ENCODE measurements at regions not wholly inside any gene's neighbourhood (a gene's known extent, or its start where the extent isn't known, plus 50 kb on each side); places are given as distances from the start of the nearest gene placed in this dataset.
A peak's percentile ranks its signal among the peaks of the same experiment; 100 is the strongest.
"Not testable (repeated sequence)": the region's sequence is repeated elsewhere in the genome, so short reads cannot be mapped to it uniquely, and the experiment has no call there.

DNA sequence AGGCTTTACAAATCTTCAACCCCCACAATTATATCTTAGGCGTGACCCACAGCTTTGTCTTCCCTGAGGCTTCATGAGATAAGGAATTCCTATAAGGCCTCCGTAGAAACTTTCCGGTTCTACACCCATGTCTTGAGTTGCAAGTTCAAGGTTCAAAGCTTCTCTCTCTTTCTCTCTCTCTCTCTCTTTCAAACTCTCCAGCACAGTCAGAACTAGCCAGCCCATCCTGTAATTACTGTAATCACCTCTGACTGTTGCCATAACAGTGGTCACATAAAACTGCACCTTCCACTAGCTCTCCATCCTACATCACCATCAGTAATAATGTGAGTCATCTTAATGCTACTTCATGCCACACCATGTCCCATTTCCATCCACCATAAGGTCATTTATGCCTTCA, 90.0 kb upstream of the NFASC start:
- DNase-seq (ENCODE audit: low spot score) (no peak), FAIRE-seq (no peak)

DNA sequence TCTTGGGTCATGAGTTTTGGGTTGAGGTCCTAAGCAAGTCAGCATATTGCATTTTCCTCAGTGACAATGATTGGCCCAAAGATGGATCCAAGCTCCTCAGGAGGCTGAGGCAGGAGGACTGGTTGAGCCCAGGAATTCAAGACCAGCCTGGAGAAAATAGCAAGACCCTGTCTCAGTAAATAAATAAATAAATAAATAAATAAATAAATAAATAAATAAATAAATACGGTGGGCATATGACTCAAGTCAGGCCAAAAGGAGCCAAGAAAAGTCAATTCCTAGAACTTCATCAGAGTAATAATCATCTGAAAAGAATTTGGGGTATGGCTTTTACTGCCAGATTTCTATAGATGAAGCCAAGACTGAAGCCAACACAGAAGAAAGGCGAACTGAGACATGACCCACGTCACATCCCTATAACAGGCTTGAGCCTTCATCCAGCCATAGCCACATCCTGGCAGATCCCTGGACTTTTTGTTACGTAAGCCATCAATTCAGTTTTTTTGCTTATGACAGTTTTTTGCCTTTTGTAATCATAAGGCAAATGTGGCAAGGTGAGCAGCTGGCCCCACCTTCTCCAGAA, 88.5 kb upstream of the NFASC start:
- no peak for DNase-seq (ENCODE audit: low spot score)

DNA sequence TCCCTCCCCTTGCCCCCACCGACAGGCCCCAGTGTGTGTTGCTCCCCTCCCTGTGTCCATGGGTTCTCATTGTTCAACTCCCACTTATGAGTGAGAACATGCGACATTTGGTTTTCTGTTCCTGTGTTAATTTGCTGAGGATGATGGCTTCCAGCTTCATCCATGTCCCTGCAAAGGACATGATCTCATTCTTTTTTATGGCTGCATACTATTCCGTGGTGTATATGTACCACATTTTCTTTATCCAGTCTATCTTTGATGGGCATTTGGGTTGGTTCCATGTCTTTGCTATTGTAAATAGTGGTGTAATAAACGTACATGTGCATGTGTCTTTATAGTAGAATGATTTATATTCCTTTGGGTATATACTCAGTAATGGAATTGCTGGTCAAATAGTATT, 85.6 kb upstream of the NFASC start:
- not testable (repeated sequence) for DNase-seq (ENCODE audit: low spot score); FAIRE-seq

More for the DNA sequence above, 88.5 kb upstream of the NFASC start:
- no peak for FAIRE-seq

DNA sequence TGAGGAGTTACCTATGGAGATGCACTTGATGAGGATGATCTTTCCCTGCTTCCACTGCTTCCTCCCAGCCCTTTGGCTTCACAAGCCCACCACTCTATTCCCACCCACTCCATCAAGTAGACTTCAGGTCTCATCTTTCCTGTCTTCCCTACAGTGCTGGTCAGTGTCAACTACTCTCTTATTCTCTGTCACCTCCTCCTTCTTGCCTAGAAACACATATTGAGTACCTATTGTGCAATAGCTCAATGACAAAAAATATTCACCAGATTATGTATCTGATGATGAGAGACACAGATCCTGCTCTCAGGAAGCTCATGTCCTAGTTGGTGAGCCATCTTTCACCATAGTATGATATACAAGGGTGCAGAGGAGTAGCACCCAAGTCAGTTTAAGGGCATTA, 82.2 kb upstream of the NFASC start:
- no peak for DNase-seq (ENCODE audit: low spot score)
- FAIRE-seq = no peak

DNA sequence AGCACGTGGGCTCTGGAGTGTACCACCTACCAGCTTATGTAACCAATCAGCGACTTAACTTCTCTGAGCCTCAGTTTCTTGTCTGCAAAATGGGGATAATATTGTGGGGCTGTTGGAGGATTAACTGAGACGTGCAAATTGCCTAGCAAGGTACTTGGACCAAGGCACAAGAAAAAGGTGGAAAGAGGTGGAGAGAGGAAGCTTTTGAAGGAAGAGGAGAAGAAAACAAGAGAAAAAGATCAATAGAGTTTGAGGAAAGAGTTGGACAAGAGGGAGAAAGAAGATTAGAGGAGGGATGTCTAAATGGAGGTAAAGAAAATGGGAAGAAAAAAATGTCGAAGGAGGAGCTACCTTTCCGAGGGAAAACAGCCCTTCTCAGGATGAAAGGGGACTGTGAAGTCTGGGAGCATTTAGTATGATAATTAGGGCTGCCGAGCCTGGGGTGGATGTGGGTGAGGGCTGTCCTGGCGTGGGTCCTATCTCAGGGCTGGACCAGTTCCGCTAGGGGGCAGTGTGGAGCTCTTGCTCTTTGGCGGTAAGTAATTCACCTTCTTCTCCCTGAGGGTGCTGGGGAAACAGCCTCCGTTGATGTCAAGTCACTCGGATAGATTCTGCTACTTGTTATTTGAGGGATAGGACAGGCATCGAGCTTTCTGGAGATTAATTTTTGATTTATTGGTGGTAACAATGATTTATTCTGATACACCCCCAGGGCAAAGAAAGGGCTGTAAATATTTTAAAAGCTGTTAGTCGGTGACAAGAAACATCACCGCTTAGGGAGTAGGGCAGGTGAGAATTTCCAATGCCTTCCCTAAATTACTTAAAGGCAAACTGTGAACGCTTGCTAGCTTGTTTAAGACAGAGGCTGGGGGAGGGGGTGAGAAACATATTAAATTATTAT, 79.0 kb upstream of the NFASC start:
- FAIRE-seq (no peak), DNase-seq (ENCODE audit: low spot score) (peak; percentile 10)

DNA sequence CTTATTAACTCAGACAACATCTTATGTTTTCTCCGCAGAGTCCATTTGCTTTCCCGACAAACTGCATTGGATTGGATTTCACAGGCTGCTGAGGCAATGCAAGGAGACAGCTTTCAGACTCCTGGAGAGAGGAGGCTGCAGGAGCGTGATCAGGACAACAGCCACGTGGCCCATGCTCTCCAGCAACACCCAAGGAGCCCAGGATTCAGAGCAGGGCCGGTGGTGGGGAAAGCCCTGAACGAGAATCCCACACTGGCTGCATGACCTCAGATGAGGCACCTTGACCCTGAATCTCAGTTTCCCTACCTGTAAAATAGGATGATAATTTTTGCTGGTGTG, 78.3 kb upstream of the NFASC start:
- FAIRE-seq = no peak
- DNase-seq (ENCODE audit: low spot score) = no peak

DNA sequence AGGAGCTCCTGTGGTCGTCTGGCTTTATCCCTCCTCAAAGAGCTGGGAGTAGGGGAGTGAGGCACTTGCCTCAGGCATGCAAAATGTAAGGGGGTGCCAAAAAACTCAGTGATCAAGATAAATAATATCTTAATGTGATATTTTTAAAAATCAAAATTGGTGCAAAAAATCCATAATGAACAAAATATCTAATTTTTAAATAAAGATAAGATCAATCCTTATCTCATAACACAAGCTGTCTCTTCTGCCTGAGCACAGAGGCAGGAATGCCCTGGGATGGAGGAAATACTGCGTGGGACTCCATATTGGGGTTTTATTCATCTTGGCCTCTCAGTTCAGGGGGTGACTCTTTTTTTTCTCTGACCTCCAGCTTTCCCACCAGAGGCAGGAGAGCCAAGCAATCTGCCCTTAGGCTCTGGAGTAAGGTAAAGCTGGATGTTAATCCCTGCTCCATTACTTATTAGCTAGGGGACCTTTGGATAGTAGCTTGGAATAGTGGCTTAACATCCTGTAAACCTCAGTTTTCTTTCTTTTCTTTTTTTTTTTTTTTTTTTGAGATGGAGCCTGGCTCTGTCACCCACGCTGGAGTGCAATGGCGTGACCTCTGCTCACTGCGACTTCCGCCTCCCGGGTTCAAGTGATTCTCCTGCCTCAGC, 77.3 kb upstream of the NFASC start:
- FAIRE-seq (no peak), DNase-seq (ENCODE audit: low spot score) (no peak)

DNA sequence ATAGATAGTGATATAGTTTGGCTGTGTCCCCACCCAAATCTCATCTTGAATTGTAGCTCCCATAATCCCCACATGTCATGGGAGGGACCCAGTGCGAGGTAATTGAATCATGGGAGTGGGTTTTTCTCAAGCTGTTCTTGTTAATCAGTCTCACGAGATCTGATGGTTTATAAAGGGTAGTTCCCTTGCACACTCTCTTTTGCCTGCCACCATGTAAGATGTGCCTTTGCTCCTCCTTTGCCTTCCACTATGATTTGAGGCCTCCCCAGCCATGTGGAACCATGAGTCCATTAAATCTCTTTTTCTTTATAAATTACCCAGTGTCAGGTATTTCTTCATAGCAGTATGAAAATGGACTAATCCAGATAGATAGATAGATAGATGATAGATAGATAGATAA, 73.8 kb upstream of the NFASC start:
- not testable (repeated sequence) for FAIRE-seq; DNase-seq (ENCODE audit: low spot score)

DNA sequence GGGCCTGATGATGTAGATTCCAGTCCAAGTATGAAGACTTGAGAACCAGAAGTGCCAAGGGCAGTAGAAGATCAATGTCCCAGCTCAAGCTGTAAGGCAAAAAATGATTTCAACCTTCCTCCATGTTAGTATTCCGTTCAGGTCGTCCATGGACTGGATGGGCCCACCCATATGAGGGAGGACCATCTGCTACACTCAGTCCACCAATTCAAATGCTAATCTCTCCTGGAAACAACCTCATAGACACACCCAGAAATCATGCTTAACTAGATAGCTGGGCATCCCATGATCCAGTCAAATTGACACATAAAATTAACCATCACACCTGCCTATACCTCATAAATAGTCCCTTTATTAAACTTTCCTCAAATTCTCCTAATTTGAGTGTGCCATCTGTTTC, 73.3 kb upstream of the NFASC start:
- DNase-seq (ENCODE audit: low spot score) = no peak
- no peak for FAIRE-seq

DNA sequence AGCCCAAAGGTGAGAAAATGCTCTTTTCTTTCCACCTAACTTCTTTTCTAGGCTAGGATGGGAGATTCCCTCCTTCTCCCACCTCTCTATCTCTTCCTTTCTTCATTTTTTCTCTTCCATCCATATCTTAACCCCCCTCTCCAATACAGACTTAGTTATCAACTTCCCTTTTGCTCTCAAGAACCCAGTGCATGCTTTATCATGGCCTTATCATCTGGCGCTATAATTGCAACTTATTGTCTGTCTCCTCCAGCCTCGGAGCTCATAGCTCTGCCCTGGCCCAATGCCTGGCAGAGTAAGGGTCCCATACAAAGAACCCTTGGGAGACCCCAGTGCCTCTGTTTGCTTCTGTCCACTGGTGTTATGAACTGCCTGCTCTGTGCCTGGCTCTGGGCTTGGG, 71.0 kb upstream of the NFASC start:
- no peak for FAIRE-seq
- no peak for DNase-seq (ENCODE audit: low spot score)

DNA sequence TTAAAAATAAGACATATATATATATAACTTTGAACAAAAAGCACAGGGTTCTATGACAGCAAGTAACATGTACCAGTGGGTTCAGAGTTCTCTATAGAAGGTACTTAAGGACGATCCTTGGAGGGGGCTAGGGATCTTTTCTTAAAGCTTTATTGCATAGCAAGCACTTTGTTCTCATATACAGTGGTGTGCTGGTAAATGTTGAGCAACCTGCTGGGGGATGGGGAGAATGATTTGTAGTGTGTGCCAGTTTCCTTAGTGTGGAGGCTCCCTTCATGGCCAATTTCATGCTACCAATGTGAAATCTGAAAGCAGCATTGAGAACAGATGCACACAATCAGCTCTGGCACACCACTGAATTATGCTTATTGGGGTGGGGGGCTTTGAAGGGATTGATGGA, 69.5 kb upstream of the NFASC start:
- FAIRE-seq = no peak
- DNase-seq (ENCODE audit: low spot score) = no peak

DNA sequence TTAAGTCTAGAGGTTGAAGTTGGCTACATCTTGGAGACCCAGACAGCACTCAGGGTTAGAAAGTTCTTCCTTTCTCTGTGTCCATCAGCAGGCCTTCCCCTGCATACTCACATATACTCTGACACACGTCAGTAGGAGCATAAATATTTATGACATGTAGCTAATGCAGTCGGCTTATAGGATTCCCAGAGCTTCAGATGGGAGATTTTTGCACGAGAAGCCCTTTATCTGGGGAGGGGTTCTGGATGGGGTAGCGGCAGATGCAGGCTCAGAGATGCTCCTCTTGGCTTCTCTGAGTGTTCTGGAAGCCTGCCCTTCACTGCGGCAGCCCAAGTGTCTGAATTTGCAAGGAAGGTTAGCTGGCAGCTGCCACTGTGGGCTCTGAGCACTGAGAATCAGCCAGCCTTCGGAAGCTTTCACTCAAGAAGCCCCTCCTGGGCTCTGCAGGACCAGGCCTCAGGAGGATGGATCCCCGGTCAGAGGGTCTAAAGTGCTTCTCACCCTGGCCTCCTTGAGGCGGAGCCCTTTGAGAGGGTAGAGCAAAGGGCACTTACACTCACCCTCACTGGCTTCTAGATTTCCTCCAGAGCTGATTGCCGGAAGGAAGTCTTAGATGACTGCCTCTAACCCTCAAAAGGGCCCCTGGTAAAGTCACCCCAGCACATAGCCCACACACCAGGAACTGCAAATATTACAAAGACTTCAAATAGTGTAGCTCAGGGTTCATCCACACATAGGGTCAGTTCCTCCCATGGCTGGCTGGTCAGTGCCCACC, 68.1 kb upstream of the NFASC start:
- FAIRE-seq (no peak), DNase-seq (ENCODE audit: low spot score) (no peak)

DNA sequence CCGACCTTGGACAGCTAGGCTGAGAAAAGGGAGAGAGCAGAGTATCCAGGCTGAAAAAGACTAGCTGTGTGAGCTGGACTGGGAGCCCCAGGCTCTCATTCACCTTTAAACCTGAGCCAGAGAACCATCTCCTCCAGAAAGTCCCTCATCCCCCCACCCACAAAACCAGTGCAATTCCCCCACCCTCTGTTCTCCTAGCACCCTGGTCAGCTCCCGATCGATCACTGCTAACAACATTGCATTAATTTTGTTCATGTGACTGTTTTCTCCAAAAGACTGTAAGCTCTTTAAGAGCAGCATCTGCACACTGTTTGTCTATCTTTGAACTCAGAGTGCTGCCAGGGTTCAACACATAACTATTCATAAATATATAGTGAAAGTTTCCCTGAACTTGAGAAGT, 67.1 kb upstream of the NFASC start:
- DNase-seq (ENCODE audit: low spot score) (no peak), FAIRE-seq (no peak)

DNA sequence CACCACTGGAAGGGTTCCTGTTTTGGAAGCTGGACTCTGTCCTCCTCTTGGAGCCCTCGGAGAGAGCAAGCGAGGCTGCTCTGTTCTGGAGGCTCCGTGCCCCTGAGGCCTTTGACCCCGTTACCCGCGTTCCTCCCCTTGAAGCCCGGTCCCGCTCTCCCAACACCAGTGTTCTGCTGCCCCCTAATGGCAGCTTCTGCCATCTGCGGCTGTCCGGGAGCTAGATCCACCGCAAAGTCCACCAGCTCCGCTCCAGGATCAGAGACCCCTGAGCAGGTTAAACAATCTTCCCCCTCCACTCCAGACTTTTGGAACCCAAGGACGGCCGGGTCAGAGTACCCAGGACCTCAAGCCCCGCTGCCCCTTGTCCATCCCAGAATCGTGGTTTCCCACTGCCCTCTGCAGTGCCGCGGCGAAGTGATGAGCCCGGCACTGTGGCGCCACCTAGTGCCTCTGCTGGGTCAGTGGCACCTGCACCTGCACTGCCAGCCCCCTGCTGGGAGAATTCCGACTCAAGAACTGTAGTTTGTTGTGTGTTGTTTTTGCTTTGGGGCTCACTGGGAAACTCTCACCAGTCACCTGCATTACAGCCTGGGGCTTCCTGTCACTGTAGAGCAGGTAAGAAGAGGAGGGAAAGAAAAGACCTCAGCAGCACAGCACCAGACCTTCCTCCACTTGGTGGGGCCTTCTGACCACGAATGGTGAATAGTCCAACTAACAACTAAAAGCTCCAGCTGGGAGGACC, 63.5 kb upstream of the NFASC start:
- FAIRE-seq = no peak

DNA sequence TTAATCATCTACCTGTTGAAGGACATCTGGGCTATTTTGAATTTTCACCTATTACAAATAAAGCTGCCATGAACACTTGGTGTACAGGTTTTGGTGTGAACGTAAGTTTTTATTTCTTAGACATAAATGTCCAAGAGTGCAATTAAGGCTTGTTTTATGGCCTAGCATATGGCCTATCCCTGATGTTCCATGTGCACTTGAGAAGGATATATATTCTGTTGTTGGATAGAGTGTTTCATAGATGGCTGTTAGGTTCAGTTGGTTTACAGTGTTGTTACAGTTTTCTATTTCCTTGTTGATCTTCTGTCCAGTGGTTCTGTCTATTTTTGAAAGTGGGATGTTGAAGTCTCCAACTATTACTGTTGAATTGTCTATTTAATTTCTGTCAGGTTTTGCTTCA, 61.2 kb upstream of the NFASC start:
- DNase-seq (ENCODE audit: low spot score) (no peak), FAIRE-seq (no peak)

More for the DNA sequence above, 63.5 kb upstream of the NFASC start:
- DNase-seq (ENCODE audit: low spot score) = peak; percentile 39

DNA sequence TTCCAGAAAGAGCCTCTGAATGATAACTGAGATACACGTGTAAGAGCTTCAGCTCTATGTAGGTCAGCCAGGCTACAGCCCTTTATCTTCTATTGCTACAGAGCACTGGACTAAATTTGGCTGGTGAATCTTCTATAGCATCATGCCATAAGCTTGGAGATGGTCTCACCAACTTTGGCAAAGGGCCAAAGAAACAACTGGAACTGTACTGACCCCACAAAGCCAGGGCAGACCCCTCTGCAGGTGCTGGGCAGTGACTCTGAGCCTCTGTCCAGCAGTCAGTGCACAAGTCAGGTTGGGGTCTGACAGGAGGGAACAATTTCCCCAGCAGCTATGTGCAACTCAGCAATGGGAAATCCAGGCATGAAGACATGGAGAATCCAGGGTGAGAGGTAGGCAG, 57.8 kb upstream of the NFASC start:
- DNase-seq (ENCODE audit: low spot score) (no peak), FAIRE-seq (no peak)

DNA sequence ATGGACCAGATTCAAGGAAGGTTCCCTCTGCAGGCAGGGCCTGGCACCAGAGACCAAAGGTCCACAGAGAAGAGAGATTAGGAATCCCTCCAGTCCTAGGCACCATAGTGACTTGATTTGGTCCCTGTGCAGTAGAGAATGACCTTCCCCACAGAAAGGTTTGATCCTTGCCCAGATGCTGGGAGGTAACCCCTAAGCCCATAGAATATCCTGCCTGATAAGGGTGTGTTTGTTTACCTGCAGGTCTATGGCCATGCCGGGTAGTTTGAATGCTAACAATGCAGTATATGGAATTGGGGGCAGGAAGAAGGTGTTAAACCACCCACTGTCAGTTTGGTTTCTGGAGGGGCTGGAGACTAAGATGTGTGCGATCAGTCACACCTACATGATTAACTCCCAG, 57.1 kb upstream of the NFASC start:
- FAIRE-seq (no peak), DNase-seq (ENCODE audit: low spot score) (no peak)

DNA sequence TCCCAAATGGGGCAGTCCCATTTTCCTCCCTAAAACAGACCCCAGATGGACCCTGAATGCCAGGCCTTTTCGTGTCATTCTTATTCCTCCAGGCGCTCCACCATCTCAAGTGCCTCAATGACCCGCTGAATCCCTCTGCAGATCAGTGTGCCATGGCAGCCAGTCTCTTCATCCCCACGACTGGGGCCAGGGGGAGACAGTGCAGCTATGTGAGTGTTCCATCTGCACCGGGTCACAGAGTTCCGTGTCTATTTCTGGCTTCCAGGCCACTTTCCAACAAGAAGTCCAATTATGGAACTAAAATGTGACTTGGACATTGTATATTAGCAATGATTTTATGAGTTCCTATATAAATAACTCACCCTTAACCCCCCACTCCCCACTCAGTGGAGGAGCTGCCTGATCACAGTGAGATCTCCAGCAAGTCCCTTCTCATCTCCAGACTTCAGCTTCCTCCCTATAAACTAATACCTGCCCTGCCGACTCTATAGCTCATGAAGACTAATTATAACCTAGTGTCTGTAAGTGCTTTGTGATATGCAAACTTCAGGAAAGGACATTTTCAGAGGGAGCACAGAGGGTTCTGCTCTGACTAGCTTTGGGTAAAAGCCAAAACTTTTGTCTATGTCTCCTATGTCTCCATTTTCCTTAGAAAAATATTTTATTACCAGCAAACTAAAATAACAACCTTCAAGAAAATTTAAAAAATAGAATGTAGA, 56.3 kb upstream of the NFASC start:
- FAIRE-seq = no peak
- no peak for DNase-seq (ENCODE audit: low spot score)

DNA sequence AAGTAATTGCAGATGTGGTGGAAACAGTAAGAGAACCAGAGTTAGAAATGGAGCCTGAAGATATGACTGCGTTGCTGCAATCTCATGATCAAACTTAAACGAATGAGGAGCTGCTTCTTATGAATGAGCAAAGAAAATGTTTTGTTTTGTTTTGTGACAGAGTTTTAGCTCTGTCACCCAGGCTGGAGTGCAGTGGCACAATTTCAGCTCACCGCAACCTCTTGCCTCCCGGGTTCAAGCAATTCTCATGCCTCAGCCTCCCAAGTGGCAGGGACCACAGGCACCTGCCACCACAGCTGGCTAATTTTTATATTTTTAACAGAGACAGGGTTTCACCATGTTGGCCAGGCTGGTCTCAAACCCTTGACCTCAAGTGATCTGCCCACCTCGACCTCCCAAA, 53.3 kb upstream of the NFASC start:
- FAIRE-seq = no peak
- DNase-seq (ENCODE audit: low spot score) = no peak

DNA sequence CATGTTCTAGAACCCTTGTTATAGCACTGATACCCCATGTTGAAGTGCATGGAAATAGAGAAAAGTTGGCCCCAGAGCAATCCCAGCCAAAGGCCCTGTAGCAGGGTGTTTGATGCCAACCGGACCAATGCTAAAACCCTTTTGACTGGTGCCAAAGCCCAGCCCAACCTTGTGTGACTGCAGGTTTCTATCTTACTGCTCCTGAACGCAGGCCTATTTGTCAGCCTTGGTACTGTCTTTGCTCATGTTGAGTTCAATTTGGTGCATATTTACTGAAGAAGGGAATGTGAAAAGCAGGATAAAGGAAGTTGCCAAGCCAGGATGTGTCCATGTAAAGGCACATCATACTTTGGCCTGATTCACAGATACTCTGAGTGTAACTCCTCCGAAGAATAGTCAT, 51.7 kb upstream of the NFASC start:
- FAIRE-seq (no peak), DNase-seq (ENCODE audit: low spot score) (no peak)

DNA sequence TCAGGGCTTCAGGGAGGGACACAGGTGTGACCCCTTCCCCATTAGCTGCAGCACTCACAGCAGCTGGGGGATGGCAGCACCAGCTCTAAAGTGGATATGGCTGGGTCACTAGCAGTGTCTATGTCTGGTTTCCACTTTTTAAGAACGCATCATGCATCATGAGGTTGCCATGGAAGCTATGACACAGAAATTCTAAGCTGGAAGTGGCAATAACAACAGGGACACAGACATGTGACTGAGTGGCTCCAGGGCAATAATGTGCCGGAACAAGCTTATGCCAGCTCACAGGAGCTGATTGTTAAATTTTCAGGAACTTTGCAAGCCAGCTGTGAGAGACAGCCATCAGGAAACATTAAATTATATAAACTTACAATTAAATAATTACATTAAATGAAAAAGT, 51.2 kb upstream of the NFASC start:
- no peak for DNase-seq (ENCODE audit: low spot score)
- no peak for FAIRE-seq
